Activated CD4-positive, alpha-beta T cell treated with anti-CD3 and anti-CD28 coated beads, Interleukin-2, amount 50 U/mL, for 4 hours (primary cell): ENCODE measurements at regions not wholly inside any gene's neighbourhood (a gene's known extent, or its start where the extent isn't known, plus 50 kb on each side); places are given as distances from the start of the nearest gene placed in this dataset.

Experiments
- DNase-seq, 2 experiments: peaks; one replicate each; pipeline ENCODE4 v3.0.0-alpha.2; 2020

DNA sequence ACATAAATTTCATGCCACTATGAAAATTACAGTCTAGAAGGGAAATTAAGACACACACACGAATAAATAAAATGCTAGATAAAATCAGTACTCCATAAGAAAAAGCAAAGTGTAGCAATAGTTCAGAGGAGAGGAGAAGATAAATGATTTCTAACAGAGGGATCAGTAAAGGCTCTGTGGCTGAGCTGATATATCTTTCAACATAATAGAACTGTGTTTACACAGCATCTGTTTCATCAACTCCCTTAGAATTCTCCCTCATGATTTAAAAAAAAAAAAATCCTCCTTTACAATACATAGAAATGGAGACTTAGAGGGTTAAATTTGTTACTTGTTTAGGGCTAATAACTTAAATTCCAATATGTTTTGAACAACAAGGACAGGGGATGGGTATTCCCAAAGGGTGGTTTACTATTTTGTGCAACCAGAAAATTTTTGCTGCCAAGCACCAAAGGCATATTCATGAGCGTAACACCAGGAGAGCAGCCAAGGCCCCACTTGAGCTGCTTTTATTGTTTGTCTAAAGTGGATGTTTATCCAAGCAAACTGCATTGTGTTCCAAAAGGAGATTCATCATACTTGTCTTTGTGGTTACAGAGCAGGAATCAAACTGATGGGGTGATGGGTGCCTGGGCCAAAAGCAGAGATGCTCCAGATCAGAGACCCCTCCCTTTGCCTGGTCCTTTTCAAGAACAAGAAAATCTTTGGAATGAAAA lies 162.7 kb downstream of the BMP4 start:
- DNase-seq: no peak

GRCh38 chr14:53792909-53793308 lies 163.7 kb downstream of the BMP4 start:
- no peak for DNase-seq

- DNase-seq: no peak
Observed at GRCh38 chr14:53790731-53791500, 165.7 kb downstream of the BMP4 start.

DNA sequence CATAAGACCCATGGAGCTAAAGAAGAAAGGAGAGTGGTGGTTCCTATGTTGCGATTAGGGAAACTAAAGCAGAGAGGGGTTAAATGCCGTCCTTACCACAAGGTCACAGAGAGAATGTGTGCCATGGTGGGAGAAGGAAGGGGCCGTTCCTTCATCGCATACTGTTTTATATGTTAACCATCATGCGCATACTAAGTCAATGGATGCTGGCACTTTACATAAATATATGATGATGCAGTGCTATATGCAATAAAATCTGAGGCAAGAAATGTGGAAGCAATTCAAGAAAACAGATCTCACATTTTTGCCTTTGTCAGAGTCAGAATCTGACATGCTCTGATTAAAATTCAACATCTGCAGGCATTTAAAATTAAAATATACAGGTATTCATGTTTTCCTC lies 168.1 kb downstream of the BMP4 start:
- no peak for DNase-seq

DNA sequence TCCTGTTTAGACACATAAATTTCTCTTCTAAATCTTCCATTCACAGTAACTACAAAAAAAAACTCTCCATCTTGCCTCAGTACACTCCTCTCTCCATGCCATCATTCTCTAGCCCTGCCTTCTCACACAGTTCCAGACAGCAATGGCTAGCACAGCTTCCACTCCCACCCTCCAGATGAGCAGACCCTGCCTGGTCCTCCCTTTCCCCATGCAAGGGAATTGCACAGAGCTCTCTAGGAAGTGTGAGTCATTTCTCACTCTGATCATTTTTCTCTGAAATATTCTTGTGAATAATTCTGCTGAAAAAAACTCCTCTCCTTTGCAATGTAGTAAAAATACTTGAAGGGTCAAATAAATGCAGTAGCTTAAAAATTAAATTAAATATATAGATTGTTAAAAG lies 170.6 kb downstream of the BMP4 start:
- DNase-seq: no peak

GRCh38 chr14:53784688-53785087 lies 171.9 kb downstream of the BMP4 start:
- DNase-seq: no peak

DNA sequence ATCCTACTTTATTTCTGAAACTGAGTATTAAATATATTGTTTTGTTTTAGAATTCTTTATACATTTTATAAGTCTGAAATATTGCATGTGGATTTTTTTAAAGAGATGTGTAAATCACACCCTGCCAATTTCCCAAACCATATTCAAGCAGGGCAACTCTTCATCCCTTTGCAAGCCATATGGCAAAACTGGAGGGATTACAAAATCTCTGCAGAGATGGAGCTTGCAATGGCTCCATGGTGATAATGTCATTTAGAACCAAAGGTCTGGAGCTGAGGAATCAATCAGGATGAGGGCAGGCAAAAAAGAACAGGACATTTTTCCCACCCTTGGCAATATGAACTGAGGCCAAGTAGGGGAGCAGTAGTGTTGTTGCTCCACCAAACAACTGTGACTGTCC lies 173.4 kb downstream of the BMP4 start:
- DNase-seq: no peak

GRCh38 chr14:53780051-53780555 lies 176.5 kb downstream of the BMP4 start:
- no peak for DNase-seq

- no peak for DNase-seq
Observed at GRCh38 chr14:53779301-53779700, 177.3 kb downstream of the BMP4 start.

DNA sequence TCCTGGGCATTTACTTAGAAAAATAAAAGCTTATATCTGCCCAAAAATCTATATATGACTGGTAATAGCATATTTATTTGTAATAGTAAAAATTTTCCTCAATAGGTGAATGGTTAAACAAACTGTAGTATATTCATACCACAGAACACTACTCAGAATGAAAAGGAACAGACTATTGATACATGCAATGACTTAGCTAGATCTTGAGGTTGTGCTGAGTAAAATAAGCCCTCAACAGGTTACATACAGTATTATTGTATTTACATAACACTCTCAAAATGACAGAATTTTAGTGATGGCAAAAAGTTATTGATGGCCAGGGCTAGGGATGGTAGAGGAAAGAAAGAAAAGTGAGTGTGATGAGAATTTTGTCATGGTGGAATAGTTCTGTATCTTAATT lies 178.4 kb downstream of the BMP4 start:
- DNase-seq: no peak

GRCh38 chr14:53772936-53773335 lies 183.7 kb downstream of the BMP4 start:
- DNase-seq: no peak

DNA sequence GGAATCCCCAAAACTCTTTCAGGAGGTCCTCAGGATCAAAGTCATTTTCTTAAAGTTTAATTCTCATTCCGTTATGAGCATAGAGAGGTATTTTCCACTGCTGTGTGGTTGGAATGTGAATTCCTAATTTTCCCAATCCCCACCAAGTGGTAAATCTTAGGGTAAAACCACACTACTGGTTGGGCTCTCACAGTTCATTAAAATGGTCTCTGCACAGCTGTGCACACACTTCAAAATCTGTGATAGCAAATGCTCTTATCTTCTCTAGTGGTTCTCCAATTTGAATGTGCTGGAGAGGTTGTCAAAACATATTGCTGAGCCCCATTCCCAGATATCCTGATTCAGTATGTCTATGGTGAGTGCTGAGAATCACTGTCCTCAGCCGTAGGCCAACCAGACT lies 189.1 kb downstream of the BMP4 start:
- DNase-seq: no peak

DNA sequence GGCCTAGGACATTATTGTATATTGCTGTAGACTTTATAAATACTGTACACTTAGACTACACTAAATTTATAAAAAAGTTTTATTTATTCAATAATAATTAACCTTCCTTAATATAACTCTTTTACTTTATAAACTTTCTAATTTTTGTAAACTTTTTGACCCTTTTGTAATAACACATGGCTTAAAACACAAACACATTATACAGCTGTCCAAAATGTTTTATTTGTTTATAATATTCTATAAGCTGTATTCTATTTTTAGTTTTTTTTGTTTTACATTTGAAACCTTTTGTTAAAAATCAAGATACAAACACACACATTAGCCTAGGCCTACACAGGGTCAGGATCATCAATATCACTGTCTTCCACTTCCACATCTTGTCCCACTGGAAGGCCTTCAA lies 190.0 kb downstream of the BMP4 start:
- DNase-seq: no peak

- DNase-seq: no peak
Observed at GRCh38 chr14:53766106-53766505, 190.5 kb downstream of the BMP4 start.

DNA sequence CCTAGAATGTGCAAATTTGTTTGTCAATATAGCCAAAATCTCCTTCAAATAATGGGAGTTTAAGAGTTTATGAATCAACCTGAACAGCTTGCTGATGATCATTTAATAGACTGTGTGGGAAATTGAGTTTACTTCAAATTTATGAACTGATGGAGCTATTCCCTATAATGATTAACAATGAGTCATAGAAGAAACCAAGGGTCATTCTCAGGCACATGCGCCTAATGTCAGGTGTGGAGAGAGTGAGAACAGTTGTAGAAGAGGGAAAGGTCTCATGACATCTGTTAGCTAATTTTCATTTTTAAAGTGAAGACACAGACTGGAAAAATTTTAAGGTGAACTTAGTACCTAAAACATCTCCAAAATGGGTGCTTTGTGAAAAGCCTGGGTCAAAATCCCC lies 191.8 kb downstream of the BMP4 start:
- DNase-seq: no peak

DNA sequence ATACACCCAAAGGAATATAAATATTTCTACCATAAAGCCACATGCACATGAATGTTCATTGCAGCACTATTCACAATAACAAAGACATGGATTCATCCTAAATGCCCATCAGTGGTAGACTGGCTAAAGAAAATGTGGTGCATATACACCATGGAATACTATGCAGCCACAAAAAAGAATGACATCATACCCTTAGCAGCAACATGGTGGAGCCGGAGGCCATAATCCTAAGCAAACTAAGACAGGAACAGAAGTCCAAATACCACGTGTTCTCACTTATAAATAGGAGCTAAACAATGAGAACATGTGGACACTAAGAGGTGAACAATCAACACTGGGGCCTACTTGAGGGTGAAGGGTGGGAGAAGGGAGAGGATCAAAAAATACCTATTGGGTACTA lies 198.5 kb downstream of the BMP4 start:
- no peak for DNase-seq

DNA sequence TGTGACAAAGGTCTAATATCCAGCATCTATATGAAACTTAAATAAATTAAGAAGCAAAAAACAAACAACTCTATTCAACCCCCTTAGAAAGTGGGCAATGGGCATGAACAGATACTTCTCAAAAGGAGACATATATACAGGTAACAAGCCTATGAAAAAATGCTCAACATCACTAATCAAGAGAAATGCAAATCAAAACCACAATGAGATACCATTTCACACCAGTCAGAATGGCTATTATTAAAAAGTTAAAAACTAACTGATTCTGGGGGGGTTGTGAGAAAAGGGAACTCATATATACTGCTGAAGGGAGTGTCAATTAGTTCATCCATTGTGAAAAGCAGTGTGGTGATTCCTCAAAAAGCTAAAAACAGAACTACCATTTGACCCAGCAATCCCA lies 198.9 kb downstream of the BMP4 start:
- DNase-seq: no peak

DNA sequence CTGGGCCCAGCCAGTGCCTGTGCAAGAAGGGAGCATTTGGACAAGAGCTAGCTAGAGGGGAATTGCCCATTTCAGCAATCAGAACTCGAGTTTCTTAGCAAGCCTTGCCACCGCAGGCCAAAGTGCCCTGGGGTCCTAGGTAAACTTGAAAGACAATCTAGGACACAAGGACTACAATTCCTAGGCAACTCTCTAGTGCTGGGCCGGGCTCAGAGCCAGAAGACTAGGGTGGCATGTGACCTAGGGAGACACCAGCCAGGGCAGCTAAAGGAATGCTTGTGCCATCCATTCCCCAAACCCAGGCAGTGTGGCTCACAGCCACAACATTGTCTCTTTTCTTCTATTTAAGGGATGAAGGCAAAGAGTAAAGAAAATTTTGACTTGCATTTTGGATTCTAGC lies 205.0 kb downstream of the BMP4 start:
- DNase-seq: no peak

DNA sequence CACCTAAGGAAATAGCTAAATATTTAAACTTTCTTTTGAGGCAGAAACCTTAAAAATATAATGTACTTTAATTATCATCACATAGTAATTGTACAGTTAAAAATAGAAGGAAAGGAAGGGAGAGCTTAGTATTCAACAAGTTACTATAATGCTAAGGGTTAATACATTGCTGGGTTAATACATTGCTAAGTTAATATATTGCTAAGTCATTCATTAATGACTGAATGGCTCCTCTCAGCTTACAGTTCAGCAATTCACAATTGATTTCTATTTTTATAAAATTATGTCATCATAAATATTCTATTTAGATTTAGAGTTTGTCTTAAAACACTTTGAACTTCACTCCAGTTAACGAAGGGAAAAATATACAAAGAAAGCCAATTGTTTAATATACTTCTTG lies 207.9 kb downstream of the BMP4 start:
- DNase-seq: no peak

GRCh38 chr14:53744857-53745256 lies 211.8 kb downstream of the BMP4 start:
- DNase-seq: no peak

DNA sequence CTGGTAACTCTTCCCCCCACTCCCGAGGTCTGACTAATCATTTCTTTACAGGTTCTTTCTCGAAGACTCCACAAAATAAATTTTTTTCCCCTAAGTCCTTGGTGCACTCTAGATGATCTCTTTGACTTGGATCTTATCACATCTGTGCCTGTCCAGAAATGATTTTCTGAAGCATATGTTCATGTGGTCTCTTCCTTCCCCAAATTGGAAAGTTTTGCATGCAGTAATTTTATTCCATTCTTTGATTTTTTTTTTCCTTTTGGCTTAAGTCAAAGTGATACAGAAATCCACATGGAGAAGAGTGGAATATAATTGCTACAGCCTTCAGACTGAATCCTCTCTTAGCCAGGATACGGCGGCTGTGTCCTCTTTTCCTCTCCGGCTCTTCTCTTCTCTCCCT lies 213.3 kb downstream of the BMP4 start:
- no peak for DNase-seq

- no peak for DNase-seq
Observed at GRCh38 chr14:53742233-53742620, 214.4 kb downstream of the BMP4 start.

DNA sequence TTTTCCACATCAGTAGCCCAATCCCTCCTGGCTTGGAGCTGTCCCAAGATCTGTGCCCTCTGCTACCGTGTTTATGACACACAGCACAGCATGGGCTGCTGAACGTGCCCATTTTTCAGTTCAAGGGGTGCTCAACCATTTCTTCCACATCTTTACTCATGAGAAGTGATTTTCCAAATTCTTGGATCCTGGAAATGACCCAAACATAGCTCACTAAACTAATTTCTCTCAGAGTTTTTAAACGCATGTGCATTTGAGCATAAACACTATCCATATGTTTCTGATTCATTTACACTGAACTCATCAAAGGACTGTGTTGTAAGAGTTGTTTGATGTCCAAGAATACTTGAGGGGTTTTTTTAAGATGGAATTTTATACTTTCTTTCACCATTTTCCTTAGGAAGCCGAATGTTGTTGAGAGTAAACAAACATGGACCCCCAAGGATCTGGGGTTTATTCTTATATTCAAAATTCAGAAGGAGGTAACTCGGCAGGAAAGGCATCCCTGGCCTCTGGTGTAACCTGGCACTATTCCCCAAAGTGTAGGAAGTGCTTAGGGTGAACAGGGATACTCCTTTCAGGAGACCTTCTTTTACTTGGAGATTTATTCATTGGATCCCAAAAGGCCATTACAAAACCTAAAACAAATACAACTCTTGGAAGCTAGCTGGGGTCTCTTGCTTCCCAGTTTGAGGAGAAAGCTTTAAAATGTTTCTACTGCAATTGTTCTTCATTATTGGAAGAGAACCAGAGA lies 215.0 kb downstream of the BMP4 start:
- DNase-seq: no peak

- DNase-seq: no peak
Observed at GRCh38 chr14:53740570-53740969, 216.1 kb downstream of the BMP4 start.
